SW480 (cell line): ENCODE measurements at regions not wholly inside any gene's neighbourhood (a gene's known extent, or its start where the extent isn't known, plus 50 kb on each side); places are given as distances from the start of the nearest gene placed in this dataset.

Experiments used
- DNase-seq: peaks from one replicate; pipeline ENCODE4 v3.0.0-alpha.2; 2016; ENCODE audit warnings: low spot score

- DNase-seq = no peak
Observed at GRCh38 chr12:67151886-67152285, 117.3 kb upstream of the CAND1 start.

- DNase-seq = no peak
Observed at GRCh38 chr12:67152451-67152850, 116.7 kb upstream of the CAND1 start.

GRCh38 chr12:67154901-67155300 is 114.3 kb upstream of the CAND1 start:
- DNase-seq = no peak

GRCh38 chr12:67155863-67156262 is 113.3 kb upstream of the CAND1 start:
- no peak for DNase-seq

- DNase-seq = peak; percentile 5
Observed at GRCh38 chr12:67161322-67161918, 107.7 kb upstream of the CAND1 start.

- no peak for DNase-seq
Observed at GRCh38 chr12:67173258-67173657, 95.9 kb upstream of the CAND1 start.

- no peak for DNase-seq
Observed at GRCh38 chr12:67182551-67182950, 86.6 kb upstream of the CAND1 start.

GRCh38 chr12:67193704-67194103 is 75.5 kb upstream of the CAND1 start:
- peak; percentile 9 for DNase-seq

- DNase-seq = no peak
Observed at GRCh38 chr12:67200386-67200785, 68.8 kb upstream of the CAND1 start.

- DNase-seq = no peak
Observed at GRCh38 chr12:67202011-67202677, 67.0 kb upstream of the CAND1 start.

GRCh38 chr12:67202678-67203012 is 66.5 kb upstream of the CAND1 start:
- DNase-seq = no peak

- DNase-seq = no peak
Observed at GRCh38 chr12:67208281-67209067, 60.7 kb upstream of the CAND1 start.

GRCh38 chr12:67211029-67211428 is 58.1 kb upstream of the CAND1 start:
- DNase-seq = no peak

- DNase-seq = no peak
Observed at GRCh38 chr12:67211494-67211893, 57.7 kb upstream of the CAND1 start.

- DNase-seq = no peak
Observed at GRCh38 chr12:67217647-67218046, 51.5 kb upstream of the CAND1 start.
